Esophagus muscularis mucosa (tissue), 4 donors: ENCODE measurements at regions not wholly inside any gene's neighbourhood (a gene's known extent, or its start where the extent isn't known, plus 50 kb on each side); places are given as distances from the start of the nearest gene placed in this dataset.

Source experiments
- DNase-seq: peaks from one replicate; pipeline ENCODE4 v3.0.0-alpha.2; 2017; ENCODE audit errors: extremely low spot score
- H3K27ac ChIP-seq, 4 donors: fragments of 200-600 bp; sonication (generic); replicated peaks in 1 of 4; 1 replicate in 3 of 4; 2 replicates in 1 of 4; pipeline ENCODE4 v1.5.1; 2016 to 2019; ENCODE audit warnings: mild to moderate bottlenecking in 1 of 4
- H3K27me3 ChIP-seq, 4 donors: fragments of 200-600 bp; sonication (generic); one replicate each; pipeline versions ENCODE4 v1.5.1 to v1.6.0; 2016 to 2019
- H3K36me3 ChIP-seq, 4 donors: fragments of 200-600 bp; sonication (generic); one replicate each; pipeline ENCODE4 v1.5.1; 2016 to 2019
- H3K4me1 ChIP-seq, 4 donors: fragments of 200-600 bp; sonication (generic); one replicate each; pipeline ENCODE4 v1.5.1; 2016 to 2019
- H3K4me3 ChIP-seq, 4 donors: fragments of 200-600 bp; sonication (generic); 1 replicate in 2 of 4; 2 replicates in 2 of 4; pipeline ENCODE4 v1.5.1; 2016 to 2019; ENCODE audit warnings: mild to moderate bottlenecking in 4 of 4, moderate library complexity in 1 of 4
- H3K9me3 ChIP-seq, 4 donors: fragments of 200-600 bp; sonication (generic); 1 replicate in 3 of 4; 2 replicates in 1 of 4; pipeline ENCODE4 v1.5.1; 2016 to 2019
- EP300 ChIP-seq: sonication (generic); formaldehyde crosslinking; IDR thresholded peaks from one replicate; pipeline ENCODE4 v1.6.1; 2017; ENCODE audit warnings: antibody characterized with exemption
- POLR2A ChIP-seq: fragments of 450-650 bp; IDR thresholded peaks from one replicate; pipeline ENCODE4 v1.6.1; 2017; ENCODE audit warnings: antibody characterized with exemption, moderate library complexity, mild to moderate bottlenecking, low read depth
- POLR2AphosphoS5 ChIP-seq, 2 donors: sonication (generic); formaldehyde crosslinking; IDR thresholded peaks; one replicate each; pipeline ENCODE4 v1.6.1; 2017; ENCODE audit warnings: antibody characterized with exemption in 2 of 2
- WGBS: methylation state at CpG from one replicate; pipeline ENCODE4 v1.1.5; 2018; 5-methylcytosine and 5-hydroxymethylcytosine counted together
- intact Hi-C: fragments of 100-400 bp; cut with DNase I; formaldehyde crosslinking; loops from one replicate; pipeline ENCODE4 v1.15.1; 2023
- TF ChIP-seq, protein P1 (sequence below), 3 experiments: fragments of 200-600 bp in 2 of 3; fragments of 450-650 bp in 1 of 3; sonication (generic) in 2 of 3; IDR thresholded peaks; one replicate each; pipeline ENCODE4 v1.5.1; 2017 to 2019; ENCODE audit warnings: antibody characterized with exemption in 3 of 3, mild to moderate bottlenecking in 2 of 3, moderate library complexity in 1 of 3

DNA sequence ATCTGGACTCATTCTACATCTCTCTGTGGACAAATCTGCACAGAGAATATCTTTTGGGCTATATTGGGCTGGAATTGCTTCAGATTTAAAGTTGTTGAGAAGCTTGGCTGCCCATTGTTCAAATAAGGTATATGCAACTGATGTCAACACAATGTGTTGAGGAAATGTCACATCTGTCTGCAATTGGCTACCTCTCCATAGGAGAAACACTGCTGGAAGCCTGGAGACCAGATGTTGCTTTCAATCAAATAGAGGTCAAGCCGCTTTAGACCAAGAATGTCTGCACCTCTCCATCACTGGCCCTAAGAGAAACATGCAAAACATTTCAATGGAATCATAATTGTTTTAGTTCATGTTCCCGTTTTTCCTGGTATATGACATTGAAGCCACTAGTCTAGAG, 720.2 kb downstream of the SLC4A3 start:
- WGBS: 65% methylated on average over 2 of the region's 2 CpGs
- no peak for DNase-seq
- H3K4me3 ChIP-seq: no peak overlapping the region
- H3K9me3 ChIP-seq: no peaks in the 10 kb centered on the region
- no peaks in the 10 kb centered on the region for H3K27me3 ChIP-seq
- H3K36me3 ChIP-seq: no peaks in the 10 kb centered on the region
- H3K4me1 ChIP-seq: no peaks in the 10 kb centered on the region
- H3K27ac ChIP-seq: no peak overlapping the region
- TF ChIP-seq, protein P1, sequence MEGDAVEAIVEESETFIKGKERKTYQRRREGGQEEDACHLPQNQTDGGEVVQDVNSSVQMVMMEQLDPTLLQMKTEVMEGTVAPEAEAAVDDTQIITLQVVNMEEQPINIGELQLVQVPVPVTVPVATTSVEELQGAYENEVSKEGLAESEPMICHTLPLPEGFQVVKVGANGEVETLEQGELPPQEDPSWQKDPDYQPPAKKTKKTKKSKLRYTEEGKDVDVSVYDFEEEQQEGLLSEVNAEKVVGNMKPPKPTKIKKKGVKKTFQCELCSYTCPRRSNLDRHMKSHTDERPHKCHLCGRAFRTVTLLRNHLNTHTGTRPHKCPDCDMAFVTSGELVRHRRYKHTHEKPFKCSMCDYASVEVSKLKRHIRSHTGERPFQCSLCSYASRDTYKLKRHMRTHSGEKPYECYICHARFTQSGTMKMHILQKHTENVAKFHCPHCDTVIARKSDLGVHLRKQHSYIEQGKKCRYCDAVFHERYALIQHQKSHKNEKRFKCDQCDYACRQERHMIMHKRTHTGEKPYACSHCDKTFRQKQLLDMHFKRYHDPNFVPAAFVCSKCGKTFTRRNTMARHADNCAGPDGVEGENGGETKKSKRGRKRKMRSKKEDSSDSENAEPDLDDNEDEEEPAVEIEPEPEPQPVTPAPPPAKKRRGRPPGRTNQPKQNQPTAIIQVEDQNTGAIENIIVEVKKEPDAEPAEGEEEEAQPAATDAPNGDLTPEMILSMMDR (IDR thresholded peaks at IDR 0.05): no peak
- TF ChIP-seq EP300 (no peak), POLR2A (no peak), POLR2AphosphoS5 (IDR thresholded peaks at IDR 0.05) (no peak)
- intact Hi-C loops: no loop called here

DNA sequence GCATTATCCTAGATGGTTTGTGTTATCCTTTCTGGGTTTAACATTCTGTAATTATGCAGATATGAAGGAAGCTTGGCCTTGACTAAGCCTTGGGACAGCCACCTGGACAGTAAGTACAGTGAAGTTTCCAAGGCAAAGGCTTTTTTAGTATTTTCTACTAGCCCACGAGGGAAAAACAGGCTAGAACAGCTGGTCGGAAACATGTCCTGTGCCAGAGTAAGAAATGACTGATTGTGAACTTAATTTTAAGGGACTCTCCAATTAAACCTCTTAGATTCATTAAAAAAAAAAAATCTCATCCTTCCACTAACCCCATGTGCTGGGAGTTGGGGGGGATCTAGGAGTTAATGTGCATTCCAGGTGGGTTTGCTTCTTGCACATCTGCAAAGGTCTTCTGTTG, 720.8 kb downstream of the SLC4A3 start:
- Histone ChIP-seq H3K4me1 (no peaks in the 10 kb centered on the region), H3K27ac (no peak overlapping the region), H3K4me3 (no peak overlapping the region), H3K27me3 (no peaks in the 10 kb centered on the region), H3K36me3 (no peaks in the 10 kb centered on the region), H3K9me3 (no peaks in the 10 kb centered on the region)
- DNase-seq: no peak
- TF ChIP-seq POLR2A: no peak
- TF ChIP-seq EP300: no peak
- intact Hi-C loops: no loop called here
- 63% methylated on average over 2 of the region's 2 CpGs for WGBS

GRCh38 chr2:220353897-220354296, 726.5 kb downstream of the SLC4A3 start:
- TF ChIP-seq POLR2AphosphoS5 (IDR thresholded peaks at IDR 0.05): no peak
- no peak for DNase-seq
- intact Hi-C loops: no loop called here
- Histone ChIP-seq H3K4me3 (no peak overlapping the region), H3K27me3 (no peaks in the 10 kb centered on the region), H3K9me3 (no peaks in the 10 kb centered on the region), H3K4me1 (no peaks in the 10 kb centered on the region), H3K27ac (no peak overlapping the region), H3K36me3 (no peaks in the 10 kb centered on the region)

DNA sequence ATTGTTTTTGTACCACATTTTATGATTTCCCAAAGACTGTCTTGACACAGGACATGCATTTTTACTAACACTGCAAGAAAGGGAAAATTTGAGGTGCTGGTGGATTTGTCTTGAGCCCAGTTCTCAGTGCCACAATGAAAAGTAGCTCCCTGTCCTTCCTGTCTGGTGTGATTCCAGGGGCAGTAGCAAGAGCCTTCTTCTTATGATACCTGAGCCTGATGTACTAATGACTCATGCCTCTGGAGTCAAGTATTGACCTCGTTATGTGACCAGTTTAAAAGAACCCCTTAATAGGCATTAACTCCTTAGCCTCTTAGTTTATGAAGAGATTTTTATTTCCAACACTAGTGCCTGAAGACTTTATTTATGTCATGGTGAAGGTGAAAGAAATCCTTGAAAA, 728.6 kb downstream of the SLC4A3 start:
- H3K27ac ChIP-seq: no peak overlapping the region
- no peaks in the 10 kb centered on the region for H3K27me3 ChIP-seq
- H3K9me3 ChIP-seq: no peaks in the 10 kb centered on the region
- intact Hi-C loops: no loop called here
- TF ChIP-seq, protein P1 (IDR thresholded peaks at IDR 0.05): no peak
- H3K4me1 ChIP-seq: no peaks in the 10 kb centered on the region
- 47% methylated on average over 1 of the region's 1 CpG for WGBS
- H3K36me3 ChIP-seq: no peaks in the 10 kb centered on the region
- no peak for DNase-seq
- no peak overlapping the region for H3K4me3 ChIP-seq

DNA sequence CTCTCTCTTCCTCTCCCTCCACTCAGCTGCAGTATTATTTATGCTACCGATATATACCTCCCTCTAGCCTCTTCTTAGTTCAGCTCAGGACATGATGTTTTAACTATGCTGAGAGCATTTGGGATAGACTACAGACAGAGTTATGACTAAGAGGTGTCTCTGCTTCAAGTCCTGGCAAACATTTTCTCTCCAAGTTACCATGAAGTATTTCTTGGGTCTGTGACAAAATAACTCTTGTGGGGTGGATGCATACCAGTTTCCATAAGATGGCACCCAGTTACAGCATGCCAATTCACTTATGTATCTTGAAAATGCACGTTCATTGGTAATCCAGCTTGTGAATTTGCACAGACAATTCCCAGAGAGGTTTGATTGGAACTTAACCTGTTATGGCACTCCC, 737.6 kb downstream of the SLC4A3 start:
- peaks cover 0 to 5% (median 0%) of the 10 kb centered on the region in 4 donors for H3K9me3 ChIP-seq
- intact Hi-C loops: no loop called here
- no peak for DNase-seq
- H3K4me3 ChIP-seq: no peak overlapping the region
- no peaks in the 10 kb centered on the region for H3K36me3 ChIP-seq
- no peaks in the 10 kb centered on the region for H3K27me3 ChIP-seq
- TF ChIP-seq, protein P1 (IDR thresholded peaks at IDR 0.05): no peak
- TF ChIP-seq POLR2AphosphoS5 (IDR thresholded peaks at IDR 0.05) (no peak), EP300 (no peak), POLR2A (no peak)
- 54% methylated on average over 2 of the region's 2 CpGs for WGBS
- no peak overlapping the region for H3K27ac ChIP-seq
- no peaks in the 10 kb centered on the region for H3K4me1 ChIP-seq

DNA sequence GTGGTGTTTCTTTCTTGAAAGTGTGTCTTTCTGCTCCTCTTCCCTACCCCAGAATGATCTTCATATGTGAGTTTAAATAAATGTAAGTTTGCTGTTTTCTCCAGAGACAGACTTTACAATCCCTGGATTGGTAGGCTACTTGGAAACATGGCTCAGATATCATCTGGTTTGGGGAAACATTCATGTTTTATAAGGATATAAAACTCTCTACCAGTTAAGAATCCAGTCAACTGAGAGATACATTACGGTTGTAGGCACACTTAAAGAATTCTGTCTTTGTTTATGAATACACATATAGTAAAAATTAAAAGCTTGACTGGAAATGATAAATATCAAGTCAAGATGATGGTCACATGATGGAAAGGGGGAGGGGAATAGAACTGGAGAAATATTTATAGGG, 739.3 kb downstream of the SLC4A3 start:
- WGBS: 92% methylated on average over 1 of the region's 1 CpG
- TF ChIP-seq EP300 (no peak), POLR2AphosphoS5 (IDR thresholded peaks at IDR 0.05) (no peak), POLR2A (no peak)
- TF ChIP-seq, protein P1 (IDR thresholded peaks at IDR 0.05): no peak

More for the DNA sequence above, 739.3 kb downstream of the SLC4A3 start:
- Histone ChIP-seq H3K4me1 (peaks cover 0 to 5% (median 0%) of the 10 kb centered on the region in 4 donors), H3K4me3 (no peak overlapping the region), H3K36me3 (no peaks in the 10 kb centered on the region), H3K27ac (no peak overlapping the region), H3K27me3 (no peaks in the 10 kb centered on the region), H3K9me3 (peaks cover 0 to 5% (median 0%) of the 10 kb centered on the region in 4 donors)
- no peak for DNase-seq
- intact Hi-C loops: no loop called here
